ENCODE measurements at regions not wholly inside any gene's neighbourhood (a gene's known extent, or its start where the extent isn't known, plus 50 kb on each side); places are given as distances from the start of the nearest gene placed in this dataset.
A peak's percentile ranks its signal among the peaks of the same experiment; 100 is the strongest.

DNA sequence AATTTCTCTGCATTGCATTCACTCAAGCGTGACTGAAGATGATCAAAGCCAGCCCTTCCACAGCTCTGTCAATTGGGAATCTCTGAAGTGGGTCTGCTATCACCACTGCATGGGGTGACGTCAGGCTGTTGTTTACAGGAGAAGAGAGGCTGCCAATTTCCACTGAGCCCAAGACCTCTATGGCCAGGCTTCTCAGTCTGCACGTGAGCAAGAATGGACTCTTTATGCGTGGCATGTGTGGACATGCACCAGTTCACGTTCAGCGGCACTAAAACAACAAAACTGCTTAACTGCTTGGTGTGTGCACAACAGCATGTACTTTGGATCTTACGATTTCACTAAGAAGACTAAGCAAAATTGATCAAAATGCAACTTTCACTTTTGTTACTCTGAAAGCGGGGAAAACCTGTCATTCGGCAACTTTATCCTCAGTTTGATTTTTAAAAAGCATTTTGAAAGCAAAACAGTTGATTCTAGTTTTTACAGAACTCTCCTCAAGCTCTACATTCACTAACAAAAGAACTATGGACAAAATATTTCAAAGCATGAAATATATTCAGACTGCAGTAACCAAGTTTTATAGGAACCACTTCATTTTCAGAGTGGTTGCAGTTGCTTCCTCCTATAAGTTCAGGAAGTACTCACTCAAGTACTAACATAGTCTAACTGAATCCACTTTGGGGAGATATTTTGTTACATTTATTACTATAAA lies 77.0 kb upstream of the SERTAD2 start (continued):
- TF ChIP-seq, protein P1, sequence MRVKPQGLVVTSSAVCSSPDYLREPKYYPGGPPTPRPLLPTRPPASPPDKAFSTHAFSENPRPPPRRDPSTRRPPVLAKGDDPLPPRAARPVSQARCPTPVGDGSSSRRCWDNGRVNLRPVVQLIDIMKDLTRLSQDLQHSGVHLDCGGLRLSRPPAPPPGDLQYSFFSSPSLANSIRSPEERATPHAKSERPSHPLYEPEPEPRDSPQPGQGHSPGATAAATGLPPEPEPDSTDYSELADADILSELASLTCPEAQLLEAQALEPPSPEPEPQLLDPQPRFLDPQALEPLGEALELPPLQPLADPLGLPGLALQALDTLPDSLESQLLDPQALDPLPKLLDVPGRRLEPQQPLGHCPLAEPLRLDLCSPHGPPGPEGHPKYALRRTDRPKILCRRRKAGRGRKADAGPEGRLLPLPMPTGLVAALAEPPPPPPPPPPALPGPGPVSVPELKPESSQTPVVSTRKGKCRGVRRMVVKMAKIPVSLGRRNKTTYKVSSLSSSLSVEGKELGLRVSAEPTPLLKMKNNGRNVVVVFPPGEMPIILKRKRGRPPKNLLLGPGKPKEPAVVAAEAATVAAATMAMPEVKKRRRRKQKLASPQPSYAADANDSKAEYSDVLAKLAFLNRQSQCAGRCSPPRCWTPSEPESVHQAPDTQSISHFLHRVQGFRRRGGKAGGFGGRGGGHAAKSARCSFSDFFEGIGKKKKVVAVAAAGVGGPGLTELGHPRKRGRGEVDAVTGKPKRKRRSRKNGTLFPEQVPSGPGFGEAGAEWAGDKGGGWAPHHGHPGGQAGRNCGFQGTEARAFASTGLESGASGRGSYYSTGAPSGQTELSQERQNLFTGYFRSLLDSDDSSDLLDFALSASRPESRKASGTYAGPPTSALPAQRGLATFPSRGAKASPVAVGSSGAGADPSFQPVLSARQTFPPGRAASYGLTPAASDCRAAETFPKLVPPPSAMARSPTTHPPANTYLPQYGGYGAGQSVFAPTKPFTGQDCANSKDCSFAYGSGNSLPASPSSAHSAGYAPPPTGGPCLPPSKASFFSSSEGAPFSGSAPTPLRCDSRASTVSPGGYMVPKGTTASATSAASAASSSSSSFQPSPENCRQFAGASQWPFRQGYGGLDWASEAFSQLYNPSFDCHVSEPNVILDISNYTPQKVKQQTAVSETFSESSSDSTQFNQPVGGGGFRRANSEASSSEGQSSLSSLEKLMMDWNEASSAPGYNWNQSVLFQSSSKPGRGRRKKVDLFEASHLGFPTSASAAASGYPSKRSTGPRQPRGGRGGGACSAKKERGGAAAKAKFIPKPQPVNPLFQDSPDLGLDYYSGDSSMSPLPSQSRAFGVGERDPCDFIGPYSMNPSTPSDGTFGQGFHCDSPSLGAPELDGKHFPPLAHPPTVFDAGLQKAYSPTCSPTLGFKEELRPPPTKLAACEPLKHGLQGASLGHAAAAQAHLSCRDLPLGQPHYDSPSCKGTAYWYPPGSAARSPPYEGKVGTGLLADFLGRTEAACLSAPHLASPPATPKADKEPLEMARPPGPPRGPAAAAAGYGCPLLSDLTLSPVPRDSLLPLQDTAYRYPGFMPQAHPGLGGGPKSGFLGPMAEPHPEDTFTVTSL (CRISPR knock-in tag; IDR thresholded peaks at IDR 0.05; ENCODE audit: borderline replicate concordance), result peak; percentile 91
- TF ChIP-seq, protein P2, sequence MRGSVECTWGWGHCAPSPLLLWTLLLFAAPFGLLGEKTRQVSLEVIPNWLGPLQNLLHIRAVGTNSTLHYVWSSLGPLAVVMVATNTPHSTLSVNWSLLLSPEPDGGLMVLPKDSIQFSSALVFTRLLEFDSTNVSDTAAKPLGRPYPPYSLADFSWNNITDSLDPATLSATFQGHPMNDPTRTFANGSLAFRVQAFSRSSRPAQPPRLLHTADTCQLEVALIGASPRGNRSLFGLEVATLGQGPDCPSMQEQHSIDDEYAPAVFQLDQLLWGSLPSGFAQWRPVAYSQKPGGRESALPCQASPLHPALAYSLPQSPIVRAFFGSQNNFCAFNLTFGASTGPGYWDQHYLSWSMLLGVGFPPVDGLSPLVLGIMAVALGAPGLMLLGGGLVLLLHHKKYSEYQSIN (CRISPR knock-in tag; IDR thresholded peaks at IDR 0.05; ENCODE audit: borderline replicate concordance), result no peak
- no peak for TF ChIP-seq PCBP1 (IDR thresholded peaks at IDR 0.05; ENCODE audit: borderline replicate concordance, low read depth, low read length)
- TF ChIP-seq ZNF672 (CRISPR knock-in tag; IDR thresholded peaks at IDR 0.05), result no peak
- TF ChIP-seq SMAD3 (CRISPR knock-in tag; IDR thresholded peaks at IDR 0.05), result peak; percentile 89
- TF ChIP-seq SP1 (IDR thresholded peaks at IDR 0.05), result no peak
- TF ChIP-seq SP1 (CRISPR knock-in tag; IDR thresholded peaks at IDR 0.05), result no peak
- TF ChIP-seq FOXO1 (CRISPR knock-in tag; IDR thresholded peaks at IDR 0.05), result peak; percentile 98
- TF ChIP-seq, protein P3, sequence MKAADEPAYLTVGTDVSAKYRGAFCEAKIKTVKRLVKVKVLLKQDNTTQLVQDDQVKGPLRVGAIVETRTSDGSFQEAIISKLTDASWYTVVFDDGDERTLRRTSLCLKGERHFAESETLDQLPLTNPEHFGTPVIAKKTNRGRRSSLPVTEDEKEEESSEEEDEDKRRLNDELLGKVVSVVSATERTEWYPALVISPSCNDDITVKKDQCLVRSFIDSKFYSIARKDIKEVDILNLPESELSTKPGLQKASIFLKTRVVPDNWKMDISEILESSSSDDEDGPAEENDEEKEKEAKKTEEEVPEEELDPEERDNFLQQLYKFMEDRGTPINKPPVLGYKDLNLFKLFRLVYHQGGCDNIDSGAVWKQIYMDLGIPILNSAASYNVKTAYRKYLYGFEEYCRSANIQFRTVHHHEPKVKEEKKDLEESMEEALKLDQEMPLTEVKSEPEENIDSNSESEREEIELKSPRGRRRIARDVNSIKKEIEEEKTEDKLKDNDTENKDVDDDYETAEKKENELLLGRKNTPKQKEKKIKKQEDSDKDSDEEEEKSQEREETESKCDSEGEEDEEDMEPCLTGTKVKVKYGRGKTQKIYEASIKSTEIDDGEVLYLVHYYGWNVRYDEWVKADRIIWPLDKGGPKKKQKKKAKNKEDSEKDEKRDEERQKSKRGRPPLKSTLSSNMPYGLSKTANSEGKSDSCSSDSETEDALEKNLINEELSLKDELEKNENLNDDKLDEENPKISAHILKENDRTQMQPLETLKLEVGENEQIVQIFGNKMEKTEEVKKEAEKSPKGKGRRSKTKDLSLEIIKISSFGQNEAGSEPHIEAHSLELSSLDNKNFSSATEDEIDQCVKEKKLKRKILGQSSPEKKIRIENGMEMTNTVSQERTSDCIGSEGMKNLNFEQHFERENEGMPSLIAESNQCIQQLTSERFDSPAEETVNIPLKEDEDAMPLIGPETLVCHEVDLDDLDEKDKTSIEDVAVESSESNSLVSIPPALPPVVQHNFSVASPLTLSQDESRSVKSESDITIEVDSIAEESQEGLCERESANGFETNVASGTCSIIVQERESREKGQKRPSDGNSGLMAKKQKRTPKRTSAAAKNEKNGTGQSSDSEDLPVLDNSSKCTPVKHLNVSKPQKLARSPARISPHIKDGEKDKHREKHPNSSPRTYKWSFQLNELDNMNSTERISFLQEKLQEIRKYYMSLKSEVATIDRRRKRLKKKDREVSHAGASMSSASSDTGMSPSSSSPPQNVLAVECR (CRISPR knock-in tag; IDR thresholded peaks at IDR 0.05; ENCODE audit: borderline replicate concordance), result peak; percentile 87; the same call in 1 of the 2 replicates
- TF ChIP-seq TOE1 (CRISPR knock-in tag; IDR thresholded peaks at IDR 0.05), result no peak
- TF ChIP-seq ATF1 (CRISPR knock-in tag; IDR thresholded peaks at IDR 0.05), result peak; percentile 81
- no peak for TF ChIP-seq RNF2 (conservative IDR thresholded peaks at IDR 0.05; ENCODE audit: low read depth)
- TF ChIP-seq RELA (CRISPR knock-in tag; IDR thresholded peaks at IDR 0.05), result no peak
- peak; percentile 88 for TF ChIP-seq YEATS4 (CRISPR knock-in tag; IDR thresholded peaks at IDR 0.05; ENCODE audit: borderline replicate concordance)
- no peak for TF ChIP-seq ZNF562 (CRISPR knock-in tag; IDR thresholded peaks at IDR 0.05; ENCODE audit: borderline replicate concordance)
- TF ChIP-seq RFXAP (CRISPR knock-in tag; IDR thresholded peaks at IDR 0.05; ENCODE audit: borderline replicate concordance), result peak; percentile 71; the same call in 1 of the 2 replicates
- no peak for TF ChIP-seq ZNF7 (CRISPR knock-in tag; IDR thresholded peaks at IDR 0.05)
- 0 out of 2 replicates have a peak, but pooled peaks have one; percentile 13 for TF ChIP-seq STAT5B (CRISPR knock-in tag; IDR thresholded peaks at IDR 0.05)
- TF ChIP-seq ZNF777 (CRISPR knock-in tag; IDR thresholded peaks at IDR 0.05), result no peak
- TF ChIP-seq SMYD3 (CRISPR knock-in tag; IDR thresholded peaks at IDR 0.05), result peak; percentile 40; the same call in 1 of the 2 replicates
- TF ChIP-seq ZNF343 (CRISPR knock-in tag; IDR thresholded peaks at IDR 0.05), result peak; percentile 67; the same call in 1 of the 2 replicates

Data from HepG2 (cell line).